GM23338 (cell line): ENCODE measurements at regions not wholly inside any gene's neighbourhood (a gene's known extent, or its start where the extent isn't known, plus 50 kb on each side); places are given as distances from the start of the nearest gene placed in this dataset.
A peak's percentile ranks its signal among the peaks of the same experiment; 100 is the strongest.

Experiments
- ATAC-seq: fragments of 200-7000 bp; cut with Tn5 transposase; 3 replicates; pipeline ENCODE4 v1.9.1; 2020
- DNase-seq: peaks from one replicate; pipeline ENCODE4 v3.0.0-alpha.2; 2015; ENCODE audit warnings: low spot score
- H2AFZ ChIP-seq: fragments of 200-600 bp; sonication (generic); 2 replicates; pipeline ENCODE4 v1.8.0; 2016; ENCODE audit warnings: antibody characterized with exemption, mild to moderate bottlenecking, moderate library complexity
- H3F3A ChIP-seq: fragments of 200-600 bp; sonication (generic); replicated peaks from 2 replicates; pipeline ENCODE4 v1.8.0; 2017; ENCODE audit warnings: antibody characterized with exemption, mixed run types, low read depth
- H3K27ac ChIP-seq: fragments of 200-600 bp; sonication (generic); 2 replicates; pipeline ENCODE4 v1.6.1; 2016; ENCODE audit warnings: low read depth
- H3K27me3 ChIP-seq: fragments of 200-600 bp; sonication (generic); 2 replicates; pipeline ENCODE4 v1.8.0; 2016; ENCODE audit warnings: mild to moderate bottlenecking, mixed run types, moderate library complexity; ENCODE audit not compliant: insufficient read depth
- H3K36me3 ChIP-seq: fragments of 200-600 bp; sonication (generic); 2 replicates; pipeline ENCODE4 v1.8.0; 2016; ENCODE audit warnings: mild to moderate bottlenecking; ENCODE audit not compliant: insufficient read depth
- H3K4me1 ChIP-seq: fragments of 200-600 bp; sonication (generic); 2 replicates; pipeline ENCODE4 v1.8.0; 2016; ENCODE audit warnings: mild to moderate bottlenecking, moderate library complexity; ENCODE audit not compliant: insufficient read depth
- H3K4me2 ChIP-seq: fragments of 200-600 bp; sonication (generic); 2 replicates; pipeline ENCODE4 v1.7.1; 2017; ENCODE audit warnings: mixed run types
- H3K4me3 ChIP-seq: fragments of 200-600 bp; sonication (generic); 2 replicates; pipeline ENCODE4 v1.6.1; 2016; ENCODE audit warnings: mixed run types
- H3K79me2 ChIP-seq: fragments of 200-600 bp; sonication (generic); replicated peaks from 2 replicates; pipeline ENCODE4 v1.8.0; 2017; ENCODE audit warnings: mild to moderate bottlenecking; ENCODE audit not compliant: insufficient read depth
- H3K9me2 ChIP-seq: fragments of 200-600 bp; sonication (generic); 2 replicates; pipeline ENCODE4 v1.8.0; 2017; ENCODE audit not compliant: insufficient read depth
- H4K20me1 ChIP-seq: fragments of 200-600 bp; sonication (generic); replicated peaks from 2 replicates; pipeline ENCODE4 v1.8.0; 2017; ENCODE audit warnings: mild to moderate bottlenecking; ENCODE audit not compliant: insufficient read depth
- H3K27ac Mint-ChIP-seq: 2 replicates; pipeline ENCODE4 v1.8.0; 2020; ENCODE audit warnings: inconsistent platforms, mild to moderate bottlenecking, moderate library complexity, mixed read lengths
- H3K27me3 Mint-ChIP-seq: 3 replicates; pipeline ENCODE4 v1.8.0; 2022; ENCODE audit warnings: low read depth, mild to moderate bottlenecking, moderate library complexity, mixed read lengths, inconsistent platforms; ENCODE audit not compliant: insufficient read depth, poor library complexity
- H3K36me3 Mint-ChIP-seq: 3 replicates; pipeline ENCODE4 v1.8.0; 2021; ENCODE audit warnings: low read depth, mild to moderate bottlenecking, inconsistent platforms, moderate library complexity, mixed read lengths
- H3K4me1 Mint-ChIP-seq: 3 replicates; pipeline ENCODE4 v1.8.0; 2020; ENCODE audit warnings: mild to moderate bottlenecking, inconsistent platforms, mixed read lengths
- H3K4me3 Mint-ChIP-seq: 3 replicates; pipeline ENCODE4 v1.8.0; 2021; ENCODE audit warnings: moderate library complexity, mild to moderate bottlenecking, inconsistent platforms, mixed read lengths
- H3K9me3 Mint-ChIP-seq: 3 replicates; pipeline ENCODE4 v1.8.0; 2020; ENCODE audit warnings: moderate library complexity, mild to moderate bottlenecking, inconsistent platforms, mixed read lengths
- CREB1 ChIP-seq: fragments of 250-450 bp; sonication (Bioruptor Pico); IDR thresholded peaks from 2 replicates; pipeline ENCODE4 v1.5.0; 2020; ENCODE audit warnings: low read depth, mild to moderate bottlenecking, moderate library complexity
- CTCF ChIP-seq, 2 experiments: fragments of 200-600 bp in 1 of 2; sonication (generic) in 1 of 2; conservative IDR thresholded peaks; 2 replicates each; pipeline versions ENCODE4 v1.5.1 to v1.6.1; 2016 to 2017; ENCODE audit warnings: antibody characterized with exemption in 2 of 2, low read depth in 2 of 2, mild to moderate bottlenecking in 2 of 2, moderate library complexity in 1 of 2
- ETS1 ChIP-seq: IDR thresholded peaks from 2 replicates; pipeline ENCODE4 v1.6.1; 2016; ENCODE audit warnings: antibody characterized with exemption
- EZH2 ChIP-seq: fragments of 200-600 bp; sonication (generic); IDR thresholded peaks from one replicate; pipeline ENCODE4 v1.8.0; 2017; ENCODE audit warnings: antibody characterized with exemption, mild to moderate bottlenecking, low read depth; ENCODE audit not compliant: unreplicated experiment
- EZH2phosphoT487 ChIP-seq: fragments of 200-600 bp; sonication (generic); IDR thresholded peaks from one replicate; pipeline ENCODE4 v1.8.1; 2018; ENCODE audit warnings: antibody characterized with exemption; ENCODE audit not compliant: unreplicated experiment
- JUNB ChIP-seq: IDR thresholded peaks from one replicate; pipeline ENCODE4 v1.6.1; 2016; ENCODE audit warnings: antibody characterized with exemption; ENCODE audit not compliant: unreplicated experiment
- NANOG ChIP-seq: IDR thresholded peaks from 2 replicates; pipeline ENCODE4 v1.6.1; 2016; ENCODE audit warnings: antibody characterized with exemption, borderline replicate concordance
- POLR2AphosphoS5 ChIP-seq: IDR thresholded peaks from 2 replicates; pipeline ENCODE4 v1.6.1; 2016; ENCODE audit warnings: antibody characterized with exemption, low read depth
- REST ChIP-seq: IDR thresholded peaks from one replicate; pipeline ENCODE4 v1.6.1; 2018; ENCODE audit warnings: antibody characterized with exemption; ENCODE audit not compliant: unreplicated experiment
- STAT1 ChIP-seq: IDR thresholded peaks from one replicate; pipeline ENCODE4 v1.6.1; 2016; ENCODE audit warnings: antibody characterized with exemption; ENCODE audit not compliant: unreplicated experiment
- ZNF114 ChIP-seq: fragments of 250-450 bp; sonication (Bioruptor Pico); IDR thresholded peaks from 2 replicates; pipeline ENCODE4 v1.5.0; 2020; ENCODE audit warnings: mild to moderate bottlenecking, moderate library complexity
- ZNF331 ChIP-seq: fragments of 250-450 bp; sonication (Bioruptor Pico); IDR thresholded peaks from 2 replicates; pipeline ENCODE4 v1.5.0; 2020; ENCODE audit warnings: low read depth, mild to moderate bottlenecking, moderate library complexity
- ZNF462 ChIP-seq: fragments of 250-450 bp; sonication (Bioruptor Pico); IDR thresholded peaks from 2 replicates; pipeline ENCODE4 v1.5.0; 2020; ENCODE audit warnings: mild to moderate bottlenecking, moderate library complexity

- TF ChIP-seq STAT1: no peak
- TF ChIP-seq ZNF331 (CRISPR knock-in tag): no peak
- TF ChIP-seq JUNB: no peak
- no peak for TF ChIP-seq EZH2phosphoT487
- TF ChIP-seq EZH2: no peak
- no peak for TF ChIP-seq REST
- TF ChIP-seq ETS1: no peak
- TF ChIP-seq ZNF462 (CRISPR knock-in tag): no peak
- no peak; a peak in 1 of 4 replicates for TF ChIP-seq CTCF (conservative IDR thresholded peaks at IDR 0.05; ENCODE audit: low read depth in 2 of 2)
- no peak for TF ChIP-seq POLR2AphosphoS5
- TF ChIP-seq NANOG: no peak
- TF ChIP-seq CREB1: no peak
- no peak for TF ChIP-seq ZNF114
- no peaks in the 10 kb centered on the region for H3K36me3 Mint-ChIP-seq
- Histone ChIP-seq H3K27me3 (peaks cover 45% of the 10 kb centered on the region), H3K4me2 (no peak overlapping the region), H3K79me2 (no peaks in the 10 kb centered on the region), H2AFZ (no peak overlapping the region), H3K4me3 (no peak overlapping the region), H3K36me3 (no peaks in the 10 kb centered on the region), H3F3A (no peaks in the 10 kb centered on the region), H3K4me1 (peaks cover 6% of the 10 kb centered on the region; the same call in 1 of the 2 replicates), H3K9me2 (no peaks in the 10 kb centered on the region), H3K27ac (no peak overlapping the region), H4K20me1 (no peaks in the 10 kb centered on the region)
- H3K27me3 Mint-ChIP-seq: peaks cover 54% of the 10 kb centered on the region
- no peak overlapping the region for H3K4me3 Mint-ChIP-seq
- ATAC-seq (peak; percentile 43; the same call in 2 of the 3 replicates), DNase-seq (no peak)
- no peak overlapping the region for H3K27ac Mint-ChIP-seq
- no peaks in the 10 kb centered on the region; the same call in 2 of the 3 replicates for H3K9me3 Mint-ChIP-seq
- H3K4me1 Mint-ChIP-seq: peaks cover 10% of the 10 kb centered on the region; the same call in 2 of the 3 replicates
Measured at GRCh38 chrX:69257499-69258127, 92.4 kb upstream of the PJA1 start.
